K562 (cell line): ENCODE measurements at regions not wholly inside any gene's neighbourhood (a gene's known extent, or its start where the extent isn't known, plus 50 kb on each side); places are given as distances from the start of the nearest gene placed in this dataset.

Source experiments
- ATAC-seq: fragments of 200-7000 bp; cut with Tn5 transposase; 3 replicates; pipeline ENCODE4 v1.9.1; 2020; ENCODE audit warnings: moderate library complexity
- BruUV-seq: library from RNA; stranded (reverse); fragments of 400-500 nt; replicated peaks from 2 replicates; lab custom pipeline; 2021; lab: Mats Ljungman, UMichigan
- CTCF ChIA-PET: fragments of 300-600 bp; formaldehyde crosslinking; extraction: SDS; loops from one replicate; lab custom pipeline; 2021; ENCODE audit warnings: low intra/inter-chr PET ratio; lab: Yijun Ruan, JAX
- POLR2A ChIA-PET: fragments of 300-600, 350-650 bp; sonication (Branson Sonifier 250); formaldehyde crosslinking; extraction: SDS; loops from one replicate; lab custom pipeline; 2021; ENCODE audit warnings: antibody characterized with exemption, inconsistent platforms; lab: Yijun Ruan, JAX
- DNase-seq, 4 experiments: peaks; one replicate each; pipeline versions ENCODE4 v3.0.0 to v3.0.0-alpha.2; 2011 to 2018; ENCODE audit warnings: low spot score in 3 of 4, mixed read lengths in 3 of 4; ENCODE audit errors: extremely low read depth in 1 of 4
- FAIRE-seq: peaks from 2 replicates; lab custom pipeline; 2011; peaks lifted over from hg19 to GRCh38; lab: Jason Lieb, UNC
- H2AFZ ChIP-seq: 2 replicates; pipeline ENCODE4 v1.6.0; 2011; ENCODE audit warnings: low read depth, low read length, control low read depth, inconsistent platforms
- H3K27ac ChIP-seq: fragments of 200-600 bp; 3 replicates; pipeline ENCODE4 v1.8.0; 2011; ENCODE audit warnings: low read depth, mild to moderate bottlenecking, control low read depth, inconsistent platforms, low read length, moderate library complexity, mixed read lengths; ENCODE audit errors: extremely low read depth
- H3K27me3 ChIP-seq, 2 experiments: fragments of 300-600 bp in 1 of 2; 2 replicates in 1 of 2; 3 replicates in 1 of 2; pipeline versions ENCODE4 v1.6.0 to v1.8.0; 2011; ENCODE audit warnings: inconsistent platforms in 2 of 2, low read length in 2 of 2, mild to moderate bottlenecking in 1 of 2, mixed read lengths in 1 of 2, moderate library complexity in 1 of 2; ENCODE audit not compliant: control insufficient read depth in 2 of 2, insufficient read depth in 2 of 2
- H3K36me3 ChIP-seq: fragments of 300-600 bp; 3 replicates; pipeline ENCODE4 v1.8.0; 2011; ENCODE audit warnings: mild to moderate bottlenecking, low read length, inconsistent platforms; ENCODE audit not compliant: control insufficient read depth, insufficient read depth
- H3K4me1 ChIP-seq, 2 experiments: fragments of 200-600 bp in 1 of 2; replicated peaks in 1 of 2; 2 replicates in 1 of 2; 3 replicates in 1 of 2; pipeline versions ENCODE4 v1.5.1 to v1.8.0; 2011; ENCODE audit warnings: inconsistent platforms in 2 of 2, low read length in 2 of 2, mild to moderate bottlenecking in 1 of 2, mixed read lengths in 1 of 2, moderate library complexity in 1 of 2; ENCODE audit not compliant: control insufficient read depth in 2 of 2, insufficient read depth in 2 of 2
- H3K4me2 ChIP-seq: 2 replicates; pipeline ENCODE4 v1.6.1; 2011; ENCODE audit warnings: low read length, control low read depth, inconsistent platforms, mixed read lengths; ENCODE audit not compliant: insufficient read depth
- H3K4me3 ChIP-seq: fragments of 200-600 bp; sonication (generic), shearing (Covaris generic); 2 replicates; pipeline ENCODE4 v1.5.1; 2016; ENCODE audit warnings: control low read depth, inconsistent platforms
- H3K79me2 ChIP-seq: fragments of 200-600 bp; 3 replicates; pipeline ENCODE4 v1.8.0; 2011; ENCODE audit warnings: low read length, inconsistent platforms; ENCODE audit not compliant: control insufficient read depth, insufficient read depth
- H3K9ac ChIP-seq, 2 experiments: 2 replicates each; pipeline versions ENCODE4 v1.6.0 to v1.6.1; 2011; ENCODE audit warnings: low read depth in 2 of 2, low read length in 2 of 2, control low read depth in 1 of 2, inconsistent platforms in 1 of 2, mild to moderate bottlenecking in 1 of 2, mixed read lengths in 1 of 2; ENCODE audit not compliant: insufficient read depth in 1 of 2
- H3K9me1 ChIP-seq: one replicate; pipeline ENCODE4 v1.6.0; 2011; ENCODE audit warnings: inconsistent platforms, mild to moderate bottlenecking, low read length, moderate library complexity; ENCODE audit not compliant: control insufficient read depth, insufficient read depth
- H3K9me3 ChIP-seq: replicated peaks from 2 replicates; pipeline ENCODE4 v1.5.1; 2011; ENCODE audit warnings: low read depth, low read length, inconsistent platforms; ENCODE audit not compliant: control insufficient read depth, insufficient read depth
- H4K20me1 ChIP-seq: replicated peaks from 2 replicates; pipeline ENCODE4 v1.6.1; 2011; ENCODE audit warnings: low read length, inconsistent platforms, mixed read lengths; ENCODE audit not compliant: control insufficient read depth, insufficient read depth
- AFF1 ChIP-seq, 2 experiments: fragments of 450-650 bp; IDR thresholded peaks; 2 replicates each; pipeline ENCODE4 v1.6.1; 2018; ENCODE audit warnings: mild to moderate bottlenecking in 2 of 2, low read depth in 1 of 2; ENCODE audit not compliant: partially characterized antibody in 2 of 2
- ARID4B ChIP-seq: sonication (generic); formaldehyde crosslinking; IDR thresholded peaks from 2 replicates; pipeline ENCODE4 v1.8.0; 2022; ENCODE audit warnings: mild to moderate bottlenecking, missing genetic modification reagents
- CREB5 ChIP-seq: fragments of 250-450 bp; sonication (Bioruptor Pico); IDR thresholded peaks from 2 replicates; pipeline ENCODE4 v1.5.0; 2020; ENCODE audit warnings: mild to moderate bottlenecking
- GTF2F1 ChIP-seq: IDR thresholded peaks from 2 replicates; pipeline ENCODE4 v1.6.1; 2011; ENCODE audit warnings: low read depth, low read length, improper control_type of control experiment
- PCBP2 ChIP-seq: fragments of 200-400 bp; formaldehyde crosslinking; IDR thresholded peaks from 2 replicates; pipeline ENCODE4 v1.6.1; 2018; ENCODE audit warnings: low read length, low read depth, mild to moderate bottlenecking, moderate library complexity; ENCODE audit not compliant: poor library complexity, severe bottlenecking
- RB1 ChIP-seq: fragments of 450-650 bp; IDR thresholded peaks from 2 replicates; pipeline ENCODE4 v1.6.1; 2017; ENCODE audit warnings: low read depth, mild to moderate bottlenecking
- RNF2 ChIP-seq: sonication (generic); IDR thresholded peaks from 2 replicates; pipeline ENCODE4 v1.6.1; 2016
- TARDBP ChIP-seq: fragments of 450-650 bp; IDR thresholded peaks from 2 replicates; pipeline ENCODE4 v1.6.1; 2016
- ZNF282 ChIP-seq: sonication (generic); formaldehyde crosslinking; IDR thresholded peaks from 2 replicates; pipeline ENCODE4 v1.8.1; 2023; ENCODE audit warnings: missing genetic modification reagents
- ZNF449 ChIP-seq: fragments of 250-450 bp; sonication (Bioruptor Pico); IDR thresholded peaks from 2 replicates; pipeline ENCODE4 v1.8.0; 2022; ENCODE audit warnings: moderate library complexity, mild to moderate bottlenecking, inconsistent platforms
- in situ Hi-C: fragments of 300-500 bp; cut with MboI; formaldehyde crosslinking; loops from 4 replicates; pipeline ENCODE4 v1.15.0; 2018; ENCODE audit warnings: inconsistent platforms, mixed read lengths
- intact Hi-C: fragments of 100-400 bp; cut with micrococcal nuclease; formaldehyde crosslinking; loops from 2 replicates; pipeline ENCODE4 v1.14.2; 2022

- H3K27ac ChIP-seq, result no peak overlapping the region
- in situ Hi-C loops, result no loop called here
Measured at GRCh38 chr4:126530996-126531585, 1101.7 kb upstream of the INTU start.

More at GRCh38 chr4:126530996-126531585, 1101.7 kb upstream of the INTU start:
- Histone ChIP-seq H3K9me3 (peaks cover 6% of the 10 kb centered on the region), H3K36me3 (peaks cover 24% of the 10 kb centered on the region), H3K27me3 (no peaks in the 10 kb centered on the region), H3K79me2 (0 out of 3 replicates have a peak, but pooled peaks cover 3% of the 10 kb centered on the region), H3K4me1 (no peaks in the 10 kb centered on the region), H4K20me1 (no peaks in the 10 kb centered on the region), H2AFZ (no peak overlapping the region), H3K4me3 (no peak overlapping the region), H3K9me1 (no peaks in the 10 kb centered on the region), H3K9ac (no peak overlapping the region), H3K4me2 (no peak overlapping the region)
- CTCF ChIA-PET, result no interaction called here
- TF ChIP-seq ZNF282 (CRISPR knock-in tag), result no peak
- no peak for TF ChIP-seq CREB5 (CRISPR knock-in tag)
- no peak for TF ChIP-seq GTF2F1
- no peak for TF ChIP-seq TARDBP
- TF ChIP-seq ZNF449 (CRISPR knock-in tag), result no peak
- no peak for TF ChIP-seq RB1
- no peak for TF ChIP-seq AFF1 (IDR thresholded peaks at IDR 0.05; ENCODE audit: low read depth in 1 of 2, partially characterized antibody in 2 of 2)
- TF ChIP-seq ARID4B (CRISPR knock-in tag), result no peak
- TF ChIP-seq PCBP2, result no peak
- TF ChIP-seq RNF2, result no peak
- no peak for ATAC-seq
- POLR2A ChIA-PET, result no interaction called here
- no peak for DNase-seq
- BruUV-seq, result no TSS peak
- intact Hi-C loops, result no loop called here
- no peak for FAIRE-seq
